ENCODE measurements at regions not wholly inside any gene's neighbourhood (a gene's known extent, or its start where the extent isn't known, plus 50 kb on each side); places are given as distances from the start of the nearest gene placed in this dataset.

- no peak for ATAC-seq
- intact Hi-C loops (cut with DNase I), result no loop called here
- Histone ChIP-seq H3K4me3 (no peak overlapping the region), H3K4me1 (no peaks in the 10 kb centered on the region), H3K36me3 (no peaks in the 10 kb centered on the region), H3K27ac (no peak overlapping the region), H3K9me3 (peaks cover 4% of the 10 kb centered on the region), H3K27me3 (ENCODE audit: low read depth) (no peaks in the 10 kb centered on the region)
- no peak for DNase-seq
- TF ChIP-seq CTCF (IDR thresholded peaks at IDR 0.05), result no peak
Observed at GRCh38 chr1:185573162-185573561, 161.0 kb upstream of the HMCN1 start.

DNA sequence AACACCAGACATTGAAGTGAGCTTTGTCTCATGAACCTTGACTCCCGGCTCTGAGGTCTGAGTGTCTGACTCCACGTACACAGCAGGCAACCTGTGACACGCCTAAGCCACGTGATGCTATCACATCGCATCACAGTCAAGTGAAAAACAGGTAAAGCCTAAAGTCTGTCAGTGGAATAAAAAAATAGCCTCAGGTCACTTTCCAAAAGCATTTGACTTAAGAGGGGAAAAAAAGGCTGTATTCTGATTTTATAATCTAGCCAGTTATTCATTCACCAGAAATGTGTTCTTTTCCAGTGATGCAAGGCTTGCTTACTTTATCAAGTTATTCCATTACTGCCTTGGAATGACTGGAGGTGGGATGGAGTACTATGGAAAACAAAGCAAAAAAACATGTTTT, 163.2 kb upstream of the HMCN1 start:
- Histone ChIP-seq H3K4me1 (peaks cover 17% of the 10 kb centered on the region), H3K36me3 (no peaks in the 10 kb centered on the region), H3K27ac (no peak overlapping the region), H3K9me3 (no peaks in the 10 kb centered on the region), H3K4me3 (no peak overlapping the region), H3K27me3 (ENCODE audit: low read depth) (no peaks in the 10 kb centered on the region)
- ATAC-seq, result no peak
- TF ChIP-seq CTCF (IDR thresholded peaks at IDR 0.05), result no peak
- intact Hi-C loops (cut with DNase I), result no loop called here
- no peak for DNase-seq

DNA sequence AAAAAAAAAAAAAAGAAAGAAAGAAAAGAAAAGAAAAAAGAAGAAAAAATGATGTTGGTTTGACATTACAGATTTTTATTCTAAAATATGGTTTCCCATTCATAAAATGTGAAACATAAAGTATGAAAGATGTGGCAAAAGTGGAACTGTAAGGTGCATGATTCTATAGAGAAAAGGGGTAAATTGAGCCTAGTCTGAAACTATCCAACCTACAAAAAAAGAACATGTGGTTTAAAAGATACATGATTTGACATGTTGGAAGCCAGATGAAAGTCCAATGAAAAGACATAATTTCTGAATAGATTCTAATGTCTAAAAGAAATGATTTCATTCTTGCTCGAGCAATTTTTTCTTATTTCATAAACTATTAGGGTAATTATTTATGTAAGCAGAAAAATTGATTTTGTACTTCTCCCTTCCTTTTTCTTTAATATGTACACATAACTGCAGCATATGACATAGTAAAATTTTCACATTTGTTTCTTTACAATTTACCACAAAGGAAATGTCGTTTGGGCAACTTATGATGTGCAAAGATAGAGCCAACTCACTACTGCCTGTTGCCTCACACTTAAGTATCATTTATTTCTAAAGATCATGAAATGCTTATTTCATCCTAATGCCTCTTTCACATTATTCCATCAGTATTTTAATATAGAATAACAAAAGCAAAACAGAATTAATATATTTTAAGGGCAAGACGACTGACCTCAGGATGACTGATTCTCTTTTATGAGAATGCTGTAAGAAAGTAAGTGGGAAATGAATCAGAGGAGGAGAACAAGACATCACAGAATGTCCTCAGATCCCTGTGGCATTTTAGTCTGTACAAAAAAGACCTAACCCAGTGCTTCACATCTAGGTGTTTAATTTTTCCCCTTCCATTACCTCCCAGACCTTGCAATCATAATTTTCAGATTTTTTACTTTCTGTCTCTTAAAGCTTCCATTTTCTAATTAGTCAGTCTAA, 165.8 kb upstream of the HMCN1 start:
- H3K36me3 ChIP-seq, result no peaks in the 10 kb centered on the region
- ATAC-seq (peak; percentile 36 to 39), DNase-seq (no peak)
- H3K27ac ChIP-seq, result no peak overlapping the region
- intact Hi-C loops (cut with DNase I), result no loop called here
- no peaks in the 10 kb centered on the region for H3K9me3 ChIP-seq
- H3K4me3 ChIP-seq, result no peak overlapping the region
- TF ChIP-seq CTCF (IDR thresholded peaks at IDR 0.05), result no peak
- peaks cover 17% of the 10 kb centered on the region for H3K4me1 ChIP-seq
- H3K27me3 ChIP-seq (ENCODE audit: low read depth), result no peaks in the 10 kb centered on the region

DNA sequence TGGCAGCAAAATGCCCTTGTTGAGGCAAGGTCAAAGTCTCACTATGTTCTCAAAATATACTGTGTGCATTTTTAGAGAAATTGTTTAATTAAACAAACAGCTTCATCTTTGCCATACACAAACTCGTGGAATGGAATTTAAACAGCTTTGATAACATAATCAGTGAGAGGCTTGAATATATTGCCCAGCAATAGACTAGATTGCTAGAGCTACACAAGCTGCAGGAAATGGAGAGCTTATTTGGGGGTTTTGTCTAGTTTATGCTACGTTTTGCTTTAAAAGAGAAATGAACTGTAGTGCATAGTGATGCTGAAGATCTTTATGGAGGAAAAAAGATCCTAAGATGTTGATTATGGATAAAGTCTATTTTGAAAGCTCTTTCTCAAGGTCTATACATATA, 166.8 kb upstream of the HMCN1 start:
- TF ChIP-seq CTCF (IDR thresholded peaks at IDR 0.05), result no peak
- Histone ChIP-seq H3K4me1 (peaks cover 17% of the 10 kb centered on the region), H3K9me3 (no peaks in the 10 kb centered on the region), H3K36me3 (no peaks in the 10 kb centered on the region), H3K27ac (peak overlapping the region; percentile 27), H3K4me3 (no peak overlapping the region), H3K27me3 (ENCODE audit: low read depth) (no peaks in the 10 kb centered on the region)
- ATAC-seq, result no peak
- DNase-seq, result no peak
- intact Hi-C loops (cut with DNase I), result no loop called here

DNA sequence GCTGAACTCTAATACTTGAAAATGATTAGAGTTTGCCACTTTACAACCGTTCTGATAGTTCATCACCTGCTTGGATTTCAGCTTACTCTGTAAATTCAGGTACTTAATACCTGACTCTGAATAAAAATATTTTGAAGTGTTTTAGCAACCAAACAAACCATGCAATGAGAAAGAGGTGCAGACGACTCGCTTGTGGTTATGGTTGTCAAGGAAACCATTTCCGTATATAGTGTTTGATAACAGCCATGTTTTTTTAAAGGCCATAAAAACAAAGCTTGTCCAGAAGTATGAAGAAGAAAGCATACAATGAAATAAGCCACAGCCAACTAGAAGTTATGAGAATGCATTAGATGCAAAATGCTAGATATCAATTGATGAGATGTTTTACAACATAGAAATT, 167.2 kb upstream of the HMCN1 start:
- DNase-seq, result no peak
- ATAC-seq, result peak; percentile 53 to 82
- Histone ChIP-seq H3K36me3 (no peaks in the 10 kb centered on the region), H3K4me1 (peaks cover 17% of the 10 kb centered on the region), H3K4me3 (no peak overlapping the region), H3K27me3 (ENCODE audit: low read depth) (no peaks in the 10 kb centered on the region), H3K27ac (peak overlapping the region; percentile 27), H3K9me3 (no peaks in the 10 kb centered on the region)
- intact Hi-C loops (cut with DNase I), result no loop called here
- no peak for TF ChIP-seq CTCF (IDR thresholded peaks at IDR 0.05)

Data from lower lobe of right lung (tissue), 2 donors.